ENCODE measurements at regions not wholly inside any gene's neighbourhood (a gene's known extent, or its start where the extent isn't known, plus 50 kb on each side); places are given as distances from the start of the nearest gene placed in this dataset.

- no peak overlapping the region for H3K27ac ChIP-seq (ENCODE audit: low read length)
- no peak overlapping the region for H3K4me3 ChIP-seq (ENCODE audit: low read depth in 1 of 2, low read length in 2 of 2)
- no peaks in the 10 kb centered on the region for H3K4me1 ChIP-seq (ENCODE audit: control insufficient read depth in 1 of 2, insufficient read depth in 2 of 2, low read length in 2 of 2)
- H3K36me3 ChIP-seq (ENCODE audit: control insufficient read depth in 1 of 2, insufficient read depth in 2 of 2, low read length in 2 of 2), result no peaks in the 10 kb centered on the region
- peaks cover 0 to 2% of the 10 kb centered on the region in 2 donors for H3K9me3 ChIP-seq (ENCODE audit: control insufficient read depth in 1 of 2, low read length in 2 of 2)
- H3K27me3 ChIP-seq (ENCODE audit: low read depth, low read length), result no peaks in the 10 kb centered on the region
Observed at GRCh38 chr9:71506821-71507220, 261.5 kb downstream of the CEMIP2 start.

- H3K4me3 ChIP-seq (ENCODE audit: low read depth in 1 of 2, low read length in 2 of 2), result no peak overlapping the region
- no peaks in the 10 kb centered on the region for H3K27me3 ChIP-seq (ENCODE audit: low read depth, low read length)
- no peaks in the 10 kb centered on the region for H3K4me1 ChIP-seq (ENCODE audit: control insufficient read depth in 1 of 2, insufficient read depth in 2 of 2, low read length in 2 of 2)
- H3K9me3 ChIP-seq (ENCODE audit: control insufficient read depth in 1 of 2, low read length in 2 of 2), result peaks cover 0 to 6% of the 10 kb centered on the region in 2 donors
- no peak overlapping the region for H3K27ac ChIP-seq (ENCODE audit: low read length)
- no peaks in the 10 kb centered on the region for H3K36me3 ChIP-seq (ENCODE audit: control insufficient read depth in 1 of 2, insufficient read depth in 2 of 2, low read length in 2 of 2)
Observed at GRCh38 chr9:71504636-71505035, 263.7 kb downstream of the CEMIP2 start.

GRCh38 chr9:71498691-71499090, 269.6 kb downstream of the CEMIP2 start:
- Histone ChIP-seq H3K4me3 (ENCODE audit: low read depth in 1 of 2, low read length in 2 of 2) (no peak overlapping the region), H3K4me1 (ENCODE audit: control insufficient read depth in 1 of 2, insufficient read depth in 2 of 2, low read length in 2 of 2) (no peaks in the 10 kb centered on the region), H3K9me3 (ENCODE audit: control insufficient read depth in 1 of 2, low read length in 2 of 2) (peaks cover 6 to 16% of the 10 kb centered on the region in 2 donors), H3K27me3 (ENCODE audit: low read depth, low read length) (no peaks in the 10 kb centered on the region), H3K36me3 (ENCODE audit: control insufficient read depth in 1 of 2, insufficient read depth in 2 of 2, low read length in 2 of 2) (no peaks in the 10 kb centered on the region), H3K27ac (ENCODE audit: low read length) (no peak overlapping the region)

- H3K9me3 ChIP-seq (ENCODE audit: control insufficient read depth in 1 of 2, low read length in 2 of 2), result no peaks in the 10 kb centered on the region
- H3K27me3 ChIP-seq (ENCODE audit: low read depth, low read length), result no peaks in the 10 kb centered on the region
- no peaks in the 10 kb centered on the region for H3K4me1 ChIP-seq (ENCODE audit: control insufficient read depth in 1 of 2, insufficient read depth in 2 of 2, low read length in 2 of 2)
- no peak overlapping the region for H3K4me3 ChIP-seq (ENCODE audit: low read depth in 1 of 2, low read length in 2 of 2)
- H3K27ac ChIP-seq (ENCODE audit: low read length), result no peak overlapping the region
- H3K36me3 ChIP-seq (ENCODE audit: control insufficient read depth in 1 of 2, insufficient read depth in 2 of 2, low read length in 2 of 2), result no peaks in the 10 kb centered on the region
Observed at GRCh38 chr9:71490810-71491209, 277.5 kb downstream of the CEMIP2 start.

GRCh38 chr9:71487061-71487460, 281.3 kb downstream of the CEMIP2 start:
- Histone ChIP-seq H3K36me3 (ENCODE audit: control insufficient read depth in 1 of 2, insufficient read depth in 2 of 2, low read length in 2 of 2) (no peaks in the 10 kb centered on the region), H3K27ac (ENCODE audit: low read length) (no peak overlapping the region), H3K27me3 (ENCODE audit: low read depth, low read length) (no peaks in the 10 kb centered on the region), H3K4me1 (ENCODE audit: control insufficient read depth in 1 of 2, insufficient read depth in 2 of 2, low read length in 2 of 2) (no peaks in the 10 kb centered on the region), H3K9me3 (ENCODE audit: control insufficient read depth in 1 of 2, low read length in 2 of 2) (no peaks in the 10 kb centered on the region), H3K4me3 (ENCODE audit: low read depth in 1 of 2, low read length in 2 of 2) (no peak overlapping the region)

DNA sequence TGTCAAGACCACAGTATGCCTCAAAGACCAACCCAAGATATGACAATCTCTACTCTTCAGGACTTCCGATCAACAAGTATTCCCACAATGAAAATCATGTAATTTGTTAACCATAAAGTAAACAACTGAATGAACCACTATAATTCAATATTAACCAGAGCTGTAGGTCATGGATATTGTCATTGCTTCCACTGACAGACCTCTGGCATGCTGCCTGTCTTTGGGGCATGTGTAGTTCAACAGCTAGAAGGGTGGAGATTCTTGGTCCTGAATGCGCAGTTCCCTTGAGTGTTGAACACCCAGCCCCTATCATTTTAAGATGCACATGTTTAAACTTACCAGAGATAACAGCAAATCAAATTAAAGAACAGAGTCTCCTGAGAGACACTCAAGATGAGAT, 283.0 kb downstream of the CEMIP2 start:
- no peaks in the 10 kb centered on the region for H3K36me3 ChIP-seq (ENCODE audit: control insufficient read depth in 1 of 2, insufficient read depth in 2 of 2, low read length in 2 of 2)
- no peaks in the 10 kb centered on the region for H3K27me3 ChIP-seq (ENCODE audit: low read depth, low read length)
- H3K27ac ChIP-seq (ENCODE audit: low read length), result no peak overlapping the region
- H3K4me3 ChIP-seq (ENCODE audit: low read depth in 1 of 2, low read length in 2 of 2), result no peak overlapping the region
- no peaks in the 10 kb centered on the region for H3K9me3 ChIP-seq (ENCODE audit: control insufficient read depth in 1 of 2, low read length in 2 of 2)
- H3K4me1 ChIP-seq (ENCODE audit: control insufficient read depth in 1 of 2, insufficient read depth in 2 of 2, low read length in 2 of 2), result no peaks in the 10 kb centered on the region

GRCh38 chr9:71483436-71483835, 284.9 kb downstream of the CEMIP2 start:
- H3K27ac ChIP-seq (ENCODE audit: low read length), result no peak overlapping the region
- H3K4me1 ChIP-seq (ENCODE audit: control insufficient read depth in 1 of 2, insufficient read depth in 2 of 2, low read length in 2 of 2), result no peaks in the 10 kb centered on the region
- H3K4me3 ChIP-seq (ENCODE audit: low read depth in 1 of 2, low read length in 2 of 2), result no peak overlapping the region
- no peaks in the 10 kb centered on the region for H3K36me3 ChIP-seq (ENCODE audit: control insufficient read depth in 1 of 2, insufficient read depth in 2 of 2, low read length in 2 of 2)
- H3K27me3 ChIP-seq (ENCODE audit: low read depth, low read length), result no peaks in the 10 kb centered on the region
- no peaks in the 10 kb centered on the region for H3K9me3 ChIP-seq (ENCODE audit: control insufficient read depth in 1 of 2, low read length in 2 of 2)

- Histone ChIP-seq H3K9me3 (ENCODE audit: control insufficient read depth in 1 of 2, low read length in 2 of 2) (no peaks in the 10 kb centered on the region), H3K4me1 (ENCODE audit: control insufficient read depth in 1 of 2, insufficient read depth in 2 of 2, low read length in 2 of 2) (no peaks in the 10 kb centered on the region), H3K27ac (ENCODE audit: low read length) (no peak overlapping the region), H3K4me3 (ENCODE audit: low read depth in 1 of 2, low read length in 2 of 2) (no peak overlapping the region), H3K27me3 (ENCODE audit: low read depth, low read length) (no peaks in the 10 kb centered on the region), H3K36me3 (ENCODE audit: control insufficient read depth in 1 of 2, insufficient read depth in 2 of 2, low read length in 2 of 2) (no peaks in the 10 kb centered on the region)
Observed at GRCh38 chr9:71479621-71480020, 288.7 kb downstream of the CEMIP2 start.

GRCh38 chr9:71472400-71472799, 295.9 kb downstream of the CEMIP2 start:
- H3K4me3 ChIP-seq (ENCODE audit: low read depth in 1 of 2, low read length in 2 of 2), result no peak overlapping the region
- H3K9me3 ChIP-seq (ENCODE audit: control insufficient read depth in 1 of 2, low read length in 2 of 2), result no peaks in the 10 kb centered on the region
- no peak overlapping the region for H3K27ac ChIP-seq (ENCODE audit: low read length)
- no peaks in the 10 kb centered on the region for H3K27me3 ChIP-seq (ENCODE audit: low read depth, low read length)
- no peaks in the 10 kb centered on the region for H3K4me1 ChIP-seq (ENCODE audit: control insufficient read depth in 1 of 2, insufficient read depth in 2 of 2, low read length in 2 of 2)
- H3K36me3 ChIP-seq (ENCODE audit: control insufficient read depth in 1 of 2, insufficient read depth in 2 of 2, low read length in 2 of 2), result no peaks in the 10 kb centered on the region

DNA sequence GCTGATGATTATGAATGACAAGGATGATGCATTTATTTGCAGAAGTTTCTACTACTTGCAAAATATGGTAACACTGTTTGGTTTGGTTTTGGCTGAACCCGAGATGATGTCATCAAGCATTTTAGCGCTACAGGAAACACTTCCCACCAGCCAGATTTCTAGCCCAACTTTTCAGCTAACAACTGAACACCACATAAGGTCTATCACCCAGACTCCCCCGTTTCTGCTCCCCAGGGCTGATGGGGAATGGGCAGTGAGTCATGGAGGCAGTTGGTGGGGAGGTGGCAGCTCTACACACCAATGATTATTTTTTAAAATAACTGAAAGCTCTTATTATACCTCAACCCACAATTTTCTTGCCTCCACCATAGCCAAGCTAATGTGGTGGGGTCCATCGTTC, 302.9 kb downstream of the CEMIP2 start:
- Histone ChIP-seq H3K36me3 (ENCODE audit: control insufficient read depth in 1 of 2, insufficient read depth in 2 of 2, low read length in 2 of 2) (no peaks in the 10 kb centered on the region), H3K4me1 (ENCODE audit: control insufficient read depth in 1 of 2, insufficient read depth in 2 of 2, low read length in 2 of 2) (no peaks in the 10 kb centered on the region), H3K9me3 (ENCODE audit: control insufficient read depth in 1 of 2, low read length in 2 of 2) (no peaks in the 10 kb centered on the region), H3K27me3 (ENCODE audit: low read depth, low read length) (no peaks in the 10 kb centered on the region), H3K4me3 (ENCODE audit: low read depth in 1 of 2, low read length in 2 of 2) (no peak overlapping the region), H3K27ac (ENCODE audit: low read length) (no peak overlapping the region)

- Histone ChIP-seq H3K27me3 (ENCODE audit: low read depth, low read length) (no peaks in the 10 kb centered on the region), H3K27ac (ENCODE audit: low read length) (no peak overlapping the region), H3K4me1 (ENCODE audit: control insufficient read depth in 1 of 2, insufficient read depth in 2 of 2, low read length in 2 of 2) (no peaks in the 10 kb centered on the region), H3K9me3 (ENCODE audit: control insufficient read depth in 1 of 2, low read length in 2 of 2) (no peaks in the 10 kb centered on the region), H3K4me3 (ENCODE audit: low read depth in 1 of 2, low read length in 2 of 2) (no peak overlapping the region), H3K36me3 (ENCODE audit: control insufficient read depth in 1 of 2, insufficient read depth in 2 of 2, low read length in 2 of 2) (no peaks in the 10 kb centered on the region)
Observed at GRCh38 chr9:71459082-71459481, 309.2 kb downstream of the CEMIP2 start.

DNA sequence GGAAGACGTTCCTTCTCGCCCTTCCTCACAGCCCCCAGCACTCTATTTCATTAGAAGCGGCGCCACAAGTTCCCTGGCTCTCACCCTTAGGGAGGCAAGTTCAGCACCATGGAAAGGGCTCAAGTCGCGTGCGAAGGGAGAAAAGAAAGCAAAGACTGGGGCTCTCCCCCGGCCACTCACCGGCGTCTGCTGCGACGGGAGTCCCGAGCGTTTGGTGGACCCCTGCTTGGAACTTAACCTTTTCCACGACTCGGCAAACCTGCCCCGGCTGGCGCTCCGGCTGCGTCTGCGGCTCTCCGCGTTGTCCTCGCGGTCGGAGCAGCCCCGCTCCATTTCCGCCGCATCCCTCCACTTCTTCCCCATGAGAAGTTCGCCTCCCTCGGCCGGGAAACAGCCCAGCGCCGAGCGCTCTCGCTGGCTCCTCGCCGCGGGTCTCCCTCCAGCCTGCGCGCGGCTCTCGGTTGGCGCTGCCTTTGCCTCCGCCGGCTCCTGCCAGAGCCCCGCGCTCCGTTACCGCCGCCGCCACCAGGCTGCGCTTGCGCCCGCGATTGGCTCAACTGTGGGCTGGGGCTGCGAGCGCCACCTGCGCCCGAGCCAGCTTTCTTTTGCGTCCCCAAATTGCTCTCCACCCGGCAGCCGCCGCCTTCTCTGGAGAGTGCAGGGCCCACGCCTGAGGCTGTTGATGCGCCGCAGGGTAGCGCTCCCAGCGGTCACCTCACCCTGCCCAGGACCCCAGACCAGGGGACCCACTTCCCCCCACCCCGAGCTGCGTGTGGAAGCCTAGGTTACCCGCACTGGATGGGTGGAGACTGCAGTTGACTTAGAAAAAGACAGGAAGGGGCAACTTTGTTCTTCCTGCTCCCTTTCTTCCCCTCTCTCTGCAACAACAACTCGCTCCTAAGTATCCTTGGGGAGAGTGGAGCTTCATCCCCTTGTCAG, 321.6 kb downstream of the CEMIP2 start:
- Histone ChIP-seq H3K27ac (ENCODE audit: low read length) (no peak overlapping the region), H3K4me1 (ENCODE audit: control insufficient read depth in 1 of 2, insufficient read depth in 2 of 2, low read length in 2 of 2) (peaks cover 0 to 11% of the 10 kb centered on the region in 2 donors), H3K36me3 (ENCODE audit: control insufficient read depth in 1 of 2, insufficient read depth in 2 of 2, low read length in 2 of 2) (no peaks in the 10 kb centered on the region), H3K9me3 (ENCODE audit: control insufficient read depth in 1 of 2, low read length in 2 of 2) (no peaks in the 10 kb centered on the region), H3K27me3 (ENCODE audit: low read depth, low read length) (no peaks in the 10 kb centered on the region), H3K4me3 (ENCODE audit: low read depth in 1 of 2, low read length in 2 of 2) (peak overlapping the region; percentile 6 to 69)

Measured in muscle layer of duodenum (tissue), 2 donors.